Body of pancreas (tissue), 4 donors: ENCODE measurements at regions not wholly inside any gene's neighbourhood (a gene's known extent, or its start where the extent isn't known, plus 50 kb on each side); places are given as distances from the start of the nearest gene placed in this dataset.

ENCODE experiments used
- ATAC-seq: fragments of 150-250 bp; one replicate; pipeline ENCODE4 v1.9.1; 2016
- DNase-seq, 4 donors: peaks; one replicate each; pipeline ENCODE4 v3.0.0-alpha.2; 2019
- H3K27ac ChIP-seq, 4 donors: fragments of 200-600 bp; sonication (generic); 1 replicate in 3 of 4; 2 replicates in 1 of 4; pipeline versions ENCODE4 v1.5.1 to v1.6.1; 2016 to 2019; ENCODE audit warnings: mild to moderate bottlenecking in 1 of 4, mixed read lengths in 1 of 4, moderate library complexity in 1 of 4
- H3K27me3 ChIP-seq, 2 donors: fragments of 200-600 bp; sonication (generic); one replicate each; pipeline ENCODE4 v1.6.0; 2016; ENCODE audit warnings: mild to moderate bottlenecking in 1 of 2
- H3K36me3 ChIP-seq, 2 donors: fragments of 200-600 bp; sonication (generic); replicated peaks in 1 of 2; 2 replicates each; pipeline ENCODE4 v1.5.1; 2016; ENCODE audit warnings: low read depth in 2 of 2; ENCODE audit not compliant: insufficient read depth in 1 of 2
- H3K4me1 ChIP-seq: fragments of 200-600 bp; sonication (generic); one replicate; pipeline ENCODE4 v1.6.0; 2016
- H3K4me3 ChIP-seq, 2 donors: fragments of 200-600 bp; sonication (generic); 1 replicate in 1 of 2; 2 replicates in 1 of 2; pipeline ENCODE4 v1.5.1; 2016 to 2019
- H3K9me3 ChIP-seq, 3 donors: fragments of 200-600 bp; sonication (generic); 1 replicate in 2 of 3; 2 replicates in 1 of 3; pipeline ENCODE4 v1.5.1; 2016
- CTCF ChIP-seq, 7 experiments: fragments of 450-650 bp in 4 of 7; fragments of 200-600 bp in 3 of 7; sonication (generic) in 3 of 7; IDR thresholded peaks; one replicate each; pipeline ENCODE4 v1.5.1; 2016 to 2019; ENCODE audit warnings: antibody characterized with exemption in 7 of 7
- POLR2A ChIP-seq, 3 donors: fragments of 450-650 bp; IDR thresholded peaks; one replicate each; pipeline ENCODE4 v1.6.1; 2016; ENCODE audit warnings: antibody characterized with exemption in 3 of 3, mild to moderate bottlenecking in 2 of 3
- WGBS, 2 donors: methylation state at CpG; one replicate each; pipeline ENCODE4 v1.1.5; 2017; 5-methylcytosine and 5-hydroxymethylcytosine counted together
- intact Hi-C: fragments of 100-400 bp; cut with DNase I; formaldehyde crosslinking; loops from one replicate; pipeline ENCODE4 v1.15.1; 2023

DNA sequence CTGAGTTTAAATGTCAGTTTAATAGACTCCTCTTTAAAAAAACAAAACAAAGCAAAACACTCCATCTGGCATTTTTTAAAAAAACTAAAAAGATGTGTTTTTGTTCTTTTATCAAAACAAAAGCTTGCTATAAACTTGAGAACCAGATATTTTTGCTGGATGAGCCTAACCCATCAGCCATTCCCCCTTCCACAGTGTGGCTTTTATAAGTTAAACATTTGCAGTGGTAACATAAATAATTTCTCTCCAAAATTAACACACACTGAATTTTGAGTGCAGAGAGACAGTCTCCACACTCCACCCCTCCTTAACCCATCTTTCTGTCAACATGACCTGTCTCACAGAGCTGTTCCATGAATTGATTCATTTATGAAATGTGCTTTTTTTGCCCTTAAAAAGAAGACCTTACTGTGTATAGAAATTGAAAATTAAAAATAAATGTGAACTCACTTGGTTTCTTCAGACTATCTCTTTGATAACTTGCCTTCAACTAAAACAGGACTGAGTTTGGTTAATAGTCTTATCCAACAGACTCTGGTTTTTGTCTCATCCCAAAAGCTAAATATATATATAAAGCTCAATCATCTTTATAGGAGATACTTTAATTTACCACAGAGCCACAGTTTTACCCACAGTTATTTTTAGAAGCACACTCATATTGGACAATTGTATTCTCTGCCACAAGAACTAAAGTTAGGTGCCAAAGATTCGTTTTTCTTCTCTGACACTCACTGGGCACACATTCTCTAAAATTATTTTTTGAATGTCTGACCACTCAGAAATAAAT is 64.8 kb upstream of the STK39 start:
- TF ChIP-seq POLR2A (IDR thresholded peaks at IDR 0.05) (no peak), CTCF (IDR thresholded peaks at IDR 0.05) (no peak)
- WGBS, 2 donors, result 43 to 48% methylated on average over 1 of the region's 1 CpG
- Histone ChIP-seq H3K36me3 (no peaks in the 10 kb centered on the region), H3K9me3 (no peaks in the 10 kb centered on the region), H3K27ac (no peak overlapping the region), H3K4me3 (no peak overlapping the region), H3K4me1 (peaks cover 7% of the 10 kb centered on the region), H3K27me3 (no peaks in the 10 kb centered on the region)
- DNase-seq, result no peak
- ATAC-seq, result no peak
- intact Hi-C loops, result no loop called here

- 100% methylated on average over 1 of the region's 1 CpG for WGBS, 2 donors
- Histone ChIP-seq H3K27ac (no peak overlapping the region), H3K27me3 (no peaks in the 10 kb centered on the region), H3K4me1 (peaks cover 7% of the 10 kb centered on the region), H3K9me3 (no peaks in the 10 kb centered on the region), H3K4me3 (no peak overlapping the region), H3K36me3 (no peaks in the 10 kb centered on the region)
- DNase-seq (no peak), ATAC-seq (no peak)
- TF ChIP-seq POLR2A (IDR thresholded peaks at IDR 0.05) (no peak), CTCF (IDR thresholded peaks at IDR 0.05) (no peak)
- intact Hi-C loops, result no loop called here
These were observed 66.8 kb upstream of the STK39 start for GRCh38 chr2:168314236-168314635.

DNA sequence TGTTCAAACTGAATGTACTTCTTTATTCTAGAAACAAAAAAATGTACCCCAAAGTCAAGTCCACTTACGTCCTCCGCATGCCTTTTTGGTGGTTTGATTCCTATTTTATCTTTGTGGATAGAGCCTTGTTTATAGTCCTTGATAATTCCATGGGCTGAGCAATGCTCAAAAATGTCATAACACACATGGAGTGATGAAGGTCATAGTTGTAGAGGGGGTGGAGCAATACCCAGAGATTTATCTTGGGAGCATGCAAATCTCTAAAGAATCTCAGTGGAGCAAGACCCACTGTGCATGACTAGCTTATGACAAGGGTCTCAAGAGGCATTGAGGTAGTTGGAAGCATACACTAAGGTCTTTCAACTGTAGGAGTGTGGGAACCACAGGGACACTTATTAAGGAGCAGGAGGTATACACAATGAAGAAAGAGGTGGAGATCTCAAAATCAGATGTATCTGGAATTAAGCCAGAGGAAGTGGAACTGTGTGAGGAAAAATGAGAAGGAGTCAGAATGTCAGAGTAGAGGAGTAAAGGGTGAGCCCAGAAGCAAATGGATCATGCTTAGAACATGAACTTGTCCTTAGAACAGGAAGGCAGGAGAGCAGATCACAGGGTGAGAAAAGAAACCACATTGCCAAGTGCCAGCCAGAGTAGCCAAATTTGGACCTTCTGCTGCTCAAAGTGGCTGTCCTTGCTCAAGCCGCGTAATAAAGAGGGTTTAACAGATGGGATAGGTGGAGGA is 68.1 kb upstream of the STK39 start:
- Histone ChIP-seq H3K4me3 (no peak overlapping the region), H3K9me3 (no peaks in the 10 kb centered on the region), H3K27me3 (no peaks in the 10 kb centered on the region), H3K27ac (peak overlapping the region in 2 of 4 donors; percentile 53 to 62), H3K36me3 (no peaks in the 10 kb centered on the region), H3K4me1 (peaks cover 7% of the 10 kb centered on the region)
- no peak for TF ChIP-seq CTCF (IDR thresholded peaks at IDR 0.05)
- no peak for TF ChIP-seq POLR2A (IDR thresholded peaks at IDR 0.05)
- ATAC-seq (peak; percentile 51), DNase-seq (no peak)
- 61% methylated on average over 4 of the region's 4 CpGs for WGBS, 2 donors
- intact Hi-C loops, result no loop called here

GRCh38 chr2:168316073-168316440 is 68.7 kb upstream of the STK39 start:
- Histone ChIP-seq H3K27ac (peak overlapping the region in 2 of 4 donors; percentile 53 to 62), H3K9me3 (no peaks in the 10 kb centered on the region), H3K27me3 (no peaks in the 10 kb centered on the region), H3K4me3 (no peak overlapping the region), H3K36me3 (no peaks in the 10 kb centered on the region), H3K4me1 (peaks cover 7% of the 10 kb centered on the region)
- ATAC-seq (peak; percentile 94), DNase-seq (no peak)
- TF ChIP-seq POLR2A (IDR thresholded peaks at IDR 0.05), result no peak
- no peak for TF ChIP-seq CTCF (IDR thresholded peaks at IDR 0.05)
- intact Hi-C loops, result no loop called here
